Non-pigmented ciliary epithelial cell (primary cell): ENCODE measurements at regions not wholly inside any gene's neighbourhood (a gene's known extent, or its start where the extent isn't known, plus 50 kb on each side); places are given as distances from the start of the nearest gene placed in this dataset.
"Not testable (repeated sequence)": the region's sequence is repeated elsewhere in the genome, so short reads cannot be mapped to it uniquely, and the experiment has no call there.

Experiments
- DNase-seq: peaks from one replicate; pipeline ENCODE4 v3.0.0-alpha.2; 2010; ENCODE audit warnings: low read depth

DNA sequence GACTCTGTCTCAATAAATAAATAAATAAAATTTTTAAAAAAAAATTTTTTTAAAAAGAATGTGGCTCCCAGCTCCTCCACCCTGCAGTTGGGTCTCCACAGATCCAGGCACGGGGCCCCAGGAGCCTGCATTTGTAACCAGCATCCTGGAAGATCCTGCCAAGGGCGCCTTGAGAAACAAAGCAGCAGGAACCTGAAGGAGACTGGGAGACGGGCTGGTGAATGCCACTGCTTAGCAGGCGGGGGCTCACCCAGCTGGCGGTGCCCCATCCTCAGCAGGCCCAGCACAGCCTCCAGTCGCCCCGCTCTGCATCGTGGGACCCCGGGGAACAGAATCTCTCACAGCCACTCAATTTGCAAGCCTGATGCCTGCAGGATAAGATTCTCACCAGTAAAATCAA, 187.5 kb upstream of the SALL3 start:
- DNase-seq, result no peak

DNA sequence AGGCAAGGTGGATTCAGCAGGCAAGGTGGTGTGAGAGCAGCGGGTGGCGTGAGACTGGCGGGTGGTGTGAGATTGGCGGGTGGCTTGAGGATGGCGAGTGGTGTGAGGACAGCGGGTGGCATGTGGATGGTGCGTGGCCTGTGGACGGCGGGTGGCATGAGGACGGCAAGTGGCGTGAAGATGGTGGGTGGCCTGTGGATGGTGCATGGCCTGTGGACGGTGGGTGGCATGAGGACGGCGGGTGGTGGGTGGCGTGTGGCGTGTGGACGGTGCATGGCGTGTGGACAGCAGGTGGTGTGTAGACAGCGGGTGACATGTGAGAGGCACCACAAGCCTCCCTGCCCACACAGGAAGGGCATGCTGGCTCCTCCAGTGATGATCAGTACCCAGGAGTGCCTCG, 186.9 kb upstream of the SALL3 start:
- no peak for DNase-seq

DNA sequence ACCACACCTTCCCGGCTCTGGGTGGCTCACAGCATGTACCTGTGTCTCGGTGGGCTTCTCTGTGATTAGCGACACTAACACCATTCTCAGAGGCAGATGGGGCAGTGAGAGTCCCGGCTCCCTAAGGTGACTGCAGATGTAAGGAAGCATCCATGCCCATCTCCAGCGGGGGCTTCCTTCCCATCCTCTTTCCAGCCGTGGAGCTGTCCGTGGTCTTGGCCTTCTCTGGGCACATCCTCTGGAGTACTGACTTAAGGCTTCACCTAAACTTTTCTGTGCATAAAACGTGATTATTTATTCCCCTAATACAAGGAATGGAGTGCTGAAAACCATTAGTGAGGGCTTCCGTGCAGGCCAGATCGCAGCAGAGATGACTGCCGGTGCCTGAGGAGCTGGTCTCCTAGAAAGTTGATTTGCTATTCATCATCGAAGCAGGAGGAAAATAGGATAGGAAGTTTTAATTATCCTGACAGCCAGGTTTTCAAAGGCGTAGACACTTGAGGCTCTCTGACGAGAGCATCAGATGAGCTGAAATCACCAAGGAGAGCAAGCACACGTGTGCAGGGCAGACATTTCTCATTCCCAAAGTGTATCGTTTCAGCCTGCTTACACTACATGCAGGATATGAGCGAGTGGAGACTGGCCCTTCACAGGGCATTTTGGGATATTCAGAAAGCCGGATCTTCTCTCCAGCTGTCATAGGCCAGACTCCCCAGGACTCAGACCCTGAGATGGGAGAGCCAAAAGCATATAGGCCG, 186.1 kb upstream of the SALL3 start:
- no peak for DNase-seq

DNA sequence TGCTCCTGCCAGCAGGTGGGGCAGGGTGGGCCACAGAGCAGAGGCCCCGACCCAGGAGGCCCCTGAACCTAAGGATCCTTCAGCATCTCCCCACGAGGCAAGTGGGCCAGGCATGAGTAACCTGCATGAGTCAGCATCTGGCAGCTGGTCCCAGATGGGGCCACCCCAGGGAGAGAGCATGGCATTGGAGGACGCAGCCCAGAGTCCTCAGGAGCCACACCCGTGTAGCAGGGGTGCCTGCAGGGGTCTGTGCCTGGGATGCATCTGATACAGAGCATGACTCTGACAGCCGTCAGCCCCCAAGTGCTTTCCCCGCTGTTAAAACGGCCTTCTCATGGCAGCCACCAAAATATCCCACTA, 185.6 kb upstream of the SALL3 start:
- DNase-seq, result no peak

DNA sequence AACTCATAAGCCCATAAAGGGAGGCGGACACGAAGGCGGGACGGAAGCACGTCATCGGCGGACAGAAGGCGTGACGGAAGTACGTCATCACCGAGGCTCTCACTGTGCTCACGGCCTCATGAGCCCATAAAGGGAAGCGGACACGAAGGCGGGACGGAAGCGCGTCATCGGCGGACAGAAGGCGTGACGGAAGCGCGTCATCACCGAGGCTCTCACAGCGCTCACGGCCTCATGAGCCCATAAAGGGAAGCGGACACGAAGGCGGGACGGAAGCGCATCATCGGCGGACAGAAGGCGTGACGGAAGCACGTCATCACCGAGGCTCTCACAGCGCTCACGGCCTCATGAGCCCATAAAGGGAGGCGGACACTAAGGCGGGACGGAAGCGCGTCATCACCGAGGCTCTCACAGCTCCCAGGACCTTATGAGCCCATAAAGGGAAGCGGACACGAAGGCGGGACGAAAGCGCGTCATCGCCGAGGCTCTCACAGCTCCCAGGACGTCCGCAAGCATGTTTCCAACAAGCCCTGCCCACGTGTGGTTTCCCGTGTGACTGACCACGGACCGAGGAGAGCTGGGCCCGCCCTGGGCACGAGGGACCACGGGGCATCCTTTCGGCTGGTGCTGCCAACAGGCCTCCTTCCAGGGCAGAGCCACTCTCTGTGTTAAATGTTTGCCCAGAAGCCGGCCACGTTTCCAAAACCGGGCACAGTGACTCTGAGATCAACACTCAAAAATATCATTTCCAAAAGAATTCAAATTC, 182.7 kb upstream of the SALL3 start:
- DNase-seq, result no peak

DNA sequence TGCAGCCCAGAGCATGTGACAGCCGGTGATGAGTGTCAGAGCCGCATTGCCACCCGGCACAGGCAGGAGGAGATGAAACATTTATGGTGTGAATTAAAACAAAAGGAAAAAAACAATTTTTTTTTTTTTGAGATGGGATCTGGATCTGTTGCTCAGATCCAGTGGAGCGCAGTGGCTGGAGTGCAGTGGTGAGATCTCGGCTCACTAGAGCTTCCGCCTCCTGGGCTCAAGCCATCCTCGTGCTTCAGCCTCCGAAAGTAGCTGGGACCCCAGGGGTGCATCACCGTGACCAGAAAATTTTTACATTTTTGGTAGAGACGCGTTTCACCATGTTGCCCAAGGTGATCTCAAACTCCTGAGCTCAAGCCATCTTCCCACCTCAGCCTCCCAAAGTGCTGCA, 182.1 kb upstream of the SALL3 start:
- DNase-seq, result no peak

DNA sequence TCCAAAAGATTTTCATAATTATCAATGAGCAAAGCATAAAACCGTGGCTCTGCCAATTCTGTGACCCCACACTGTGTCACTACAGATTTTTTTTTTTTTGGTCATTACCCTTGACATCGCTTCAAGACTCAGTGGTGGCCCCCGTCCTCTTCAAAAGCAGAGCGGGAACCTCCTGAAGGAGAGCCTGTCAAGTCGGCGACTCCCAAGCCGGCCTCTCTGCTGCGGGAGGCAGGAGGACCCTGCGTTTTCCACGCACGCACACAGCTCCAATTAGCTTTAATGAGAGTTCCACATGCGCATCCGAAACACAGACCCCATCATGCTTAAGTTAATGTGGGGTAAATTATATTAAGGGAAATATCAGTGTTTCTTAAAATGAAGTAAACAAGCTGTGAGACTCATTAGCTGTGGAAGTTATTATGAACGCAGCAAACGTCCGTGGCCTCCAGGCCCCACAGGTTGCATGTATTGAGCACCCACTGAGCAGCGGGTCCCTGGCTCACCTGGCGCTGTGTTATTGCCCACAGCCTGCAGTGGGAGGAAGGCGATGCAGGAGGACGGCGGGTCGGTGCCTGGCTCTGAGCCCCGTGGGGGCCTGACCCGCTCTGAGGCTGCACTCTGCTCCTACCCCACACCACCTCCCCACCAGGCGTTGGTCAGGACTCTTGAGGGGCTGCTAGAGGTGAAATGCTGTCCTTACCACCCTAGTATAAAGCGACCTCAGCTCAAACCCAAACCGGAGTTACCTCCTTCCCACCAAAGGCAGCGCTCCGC, 181.0 kb upstream of the SALL3 start:
- no peak for DNase-seq

DNA sequence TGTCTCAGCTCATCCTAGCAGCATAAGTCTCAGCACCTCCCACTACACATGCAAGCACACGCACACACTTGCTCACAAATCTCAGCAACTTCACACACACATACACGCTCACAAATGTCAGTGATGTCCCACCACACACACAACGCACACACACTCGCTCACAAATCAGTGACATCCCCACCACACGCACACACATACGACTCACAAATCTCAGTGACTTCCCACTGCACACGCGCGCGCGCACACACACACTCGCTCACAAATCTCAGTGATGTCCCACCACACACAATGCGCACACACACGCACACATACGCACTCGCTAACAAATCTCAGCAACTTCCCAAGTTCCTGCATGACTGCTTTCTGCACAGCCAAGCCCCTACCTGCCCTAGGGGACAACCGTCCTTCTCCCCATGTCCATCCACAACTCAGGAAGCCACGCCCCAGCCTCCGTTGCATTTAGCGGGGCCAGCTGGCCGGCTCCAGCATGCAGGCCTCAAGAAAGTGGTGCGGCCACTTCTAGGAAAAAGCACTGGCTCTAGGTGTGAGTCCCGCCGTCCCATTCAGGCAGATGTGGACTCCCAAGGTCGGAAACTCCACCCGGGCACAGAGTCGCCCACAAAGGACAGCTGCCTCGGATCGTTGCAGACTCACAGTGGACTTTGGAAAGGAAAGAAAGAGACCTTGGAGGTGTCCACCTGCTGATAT, 180.1 kb upstream of the SALL3 start:
- no peak for DNase-seq

DNA sequence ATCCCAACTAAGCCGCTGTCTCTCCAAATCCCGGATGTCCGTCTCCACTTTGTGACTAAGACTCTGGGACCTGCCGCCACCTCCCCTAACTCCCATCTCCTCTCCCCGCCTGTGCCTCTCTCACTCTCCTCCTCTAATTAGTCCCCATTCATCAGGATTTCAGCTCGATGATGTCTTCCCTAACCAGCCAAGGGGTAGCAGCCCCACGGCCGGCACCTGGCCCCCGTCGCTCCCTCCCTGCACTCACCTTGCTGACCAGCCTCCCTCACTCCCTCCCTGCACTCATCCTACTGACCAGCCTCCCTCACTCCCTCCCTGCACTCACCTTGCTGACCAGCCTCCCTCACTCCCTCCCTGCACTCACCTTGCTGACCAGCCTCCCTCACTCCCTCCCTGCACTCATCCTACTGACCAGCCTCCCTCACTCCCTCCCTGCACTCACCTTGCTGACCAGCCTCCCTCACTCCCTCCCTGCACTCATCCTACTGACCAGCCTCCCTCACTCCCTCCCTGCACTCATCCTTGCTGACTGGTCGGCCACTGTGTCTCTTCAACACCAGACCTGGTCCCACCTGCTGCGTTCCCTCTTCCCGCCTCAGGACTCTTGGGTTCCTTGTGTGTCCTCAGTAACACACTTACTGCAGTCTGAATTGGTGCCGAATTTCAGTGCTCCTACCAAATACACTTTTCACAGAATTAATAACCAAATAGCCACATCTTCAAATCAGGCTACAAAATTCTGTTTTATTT, 179.3 kb upstream of the SALL3 start:
- not testable (repeated sequence) for DNase-seq

DNA sequence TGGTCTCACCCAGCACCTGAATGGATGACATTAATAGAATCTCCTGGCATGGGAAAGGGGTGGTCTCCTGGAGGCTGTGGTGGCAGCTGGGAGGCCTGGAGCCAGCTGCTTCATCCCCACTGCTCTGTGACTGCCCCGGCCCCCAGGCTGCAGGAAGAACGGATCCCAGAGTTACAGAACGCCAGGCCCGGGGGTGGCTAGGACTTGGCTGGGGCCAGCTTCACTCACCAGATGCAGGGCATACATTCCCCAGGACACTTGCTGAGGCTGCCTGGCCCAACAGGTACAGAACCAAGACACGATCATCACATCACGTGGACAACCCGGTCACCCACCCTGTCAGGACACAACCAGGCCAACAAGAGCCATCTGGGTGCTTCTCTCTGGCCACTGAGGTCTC, 178.6 kb upstream of the SALL3 start:
- DNase-seq, result no peak

DNA sequence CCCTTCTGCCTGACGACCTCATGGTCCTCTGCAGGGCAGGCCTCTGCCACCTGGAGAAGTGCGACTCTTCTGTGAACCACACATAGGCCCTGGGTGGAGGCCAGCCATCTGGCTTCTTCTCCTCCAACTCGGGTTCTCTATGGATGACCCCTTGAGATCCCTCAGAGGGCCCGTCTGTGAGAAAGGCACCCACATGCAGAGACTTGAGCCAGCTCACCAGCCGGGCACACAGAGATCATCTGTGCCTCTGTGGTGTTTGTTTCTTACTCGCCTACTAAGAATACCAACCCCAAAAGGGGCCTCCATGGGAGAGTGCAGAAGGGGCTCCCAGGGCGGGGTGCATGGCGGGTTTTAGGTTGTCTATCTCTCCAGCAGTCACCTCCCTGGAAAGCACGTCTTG, 176.5 kb upstream of the SALL3 start:
- no peak for DNase-seq

DNA sequence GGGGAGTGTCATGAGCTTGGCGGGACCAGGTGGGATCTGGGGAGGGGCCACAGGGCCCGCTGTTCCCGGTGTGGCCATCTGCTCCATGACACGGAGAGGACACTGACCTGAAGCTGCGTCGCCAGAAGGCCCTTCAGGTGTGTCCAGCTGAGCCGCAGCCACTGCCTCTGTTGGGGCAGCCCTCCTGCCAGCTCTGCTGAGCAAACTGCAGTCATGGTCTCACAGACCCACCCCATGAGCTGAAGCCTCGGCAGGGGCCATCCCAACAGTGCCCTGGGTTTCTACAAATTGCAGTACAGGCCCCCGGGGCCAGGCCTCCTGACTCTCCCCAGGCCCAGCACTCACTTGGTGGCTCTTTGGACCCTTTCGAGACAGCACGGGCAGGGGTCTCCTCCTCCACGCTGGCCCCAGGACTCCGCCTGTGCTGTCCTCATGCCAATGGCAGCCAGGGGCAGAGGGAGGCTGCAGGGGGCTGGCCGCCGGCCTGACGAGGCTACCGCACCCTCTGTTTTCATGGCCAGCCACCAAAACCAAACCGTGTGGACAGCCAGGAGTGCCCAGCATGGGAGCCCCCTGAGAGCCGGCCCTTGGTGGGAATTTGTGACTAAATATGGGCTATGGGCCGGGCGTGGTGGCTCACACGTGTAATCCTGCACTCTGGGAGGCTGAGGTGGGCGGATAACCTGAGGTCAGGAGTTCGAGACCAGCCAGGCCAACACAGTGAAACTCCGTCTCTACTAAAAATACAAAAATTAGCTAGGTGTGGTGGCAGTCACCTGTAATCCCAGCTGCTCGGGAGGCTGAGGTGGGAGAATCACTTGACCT, 175.2 kb upstream of the SALL3 start:
- DNase-seq, result no peak

DNA sequence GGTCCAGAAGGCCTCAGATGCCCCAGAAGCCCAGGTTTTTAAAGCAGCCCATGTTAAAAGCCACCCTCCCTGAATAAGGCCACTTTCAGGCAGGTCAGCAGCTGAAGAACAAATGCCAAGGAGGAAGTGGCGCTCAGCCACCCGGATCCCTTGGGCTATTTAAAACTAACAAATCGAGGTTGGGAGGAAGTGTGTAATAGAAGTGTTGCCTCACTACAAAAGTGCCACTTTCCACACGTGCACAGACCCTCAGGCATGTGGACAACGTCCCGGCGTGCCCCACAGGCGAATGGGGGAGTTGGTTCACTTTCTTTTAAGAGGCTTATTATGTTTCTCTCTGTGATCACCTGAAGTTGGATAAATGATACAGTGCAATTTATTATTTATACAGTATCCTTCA, 173.8 kb upstream of the SALL3 start:
- no peak for DNase-seq

DNA sequence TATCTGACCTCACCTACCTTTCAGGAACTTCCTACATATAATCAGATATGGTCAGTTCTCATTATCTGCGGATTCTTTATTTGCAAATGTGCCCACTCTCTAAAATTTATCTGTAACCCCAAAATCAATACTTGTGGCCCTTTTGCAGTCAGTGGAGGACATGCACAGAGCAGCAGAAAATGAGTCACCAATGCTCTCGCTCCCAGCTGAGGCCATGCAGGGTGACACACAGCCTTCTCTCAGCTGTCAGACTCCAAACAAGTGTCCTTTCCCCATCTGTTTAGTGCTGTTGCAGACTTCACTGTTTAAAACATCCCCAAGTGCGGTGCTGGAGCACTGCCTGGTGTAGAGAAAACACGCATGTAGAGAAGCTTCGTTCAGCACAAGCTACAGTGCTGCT, 171.9 kb upstream of the SALL3 start:
- no peak for DNase-seq

DNA sequence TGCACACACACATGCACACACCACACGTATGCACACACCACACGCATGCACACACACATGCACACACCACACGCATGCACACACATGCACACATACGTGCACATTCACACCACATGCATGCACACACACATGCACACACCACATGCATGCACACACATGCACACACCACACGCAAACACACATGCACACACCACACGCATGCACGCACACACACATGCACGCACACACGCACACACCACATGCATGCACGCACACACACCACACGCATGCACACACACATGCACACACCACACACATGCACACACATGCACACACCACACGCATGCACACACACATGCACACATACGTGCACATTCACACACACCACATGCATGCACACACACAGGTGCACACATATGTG, 169.8 kb upstream of the SALL3 start:
- no peak for DNase-seq

DNA sequence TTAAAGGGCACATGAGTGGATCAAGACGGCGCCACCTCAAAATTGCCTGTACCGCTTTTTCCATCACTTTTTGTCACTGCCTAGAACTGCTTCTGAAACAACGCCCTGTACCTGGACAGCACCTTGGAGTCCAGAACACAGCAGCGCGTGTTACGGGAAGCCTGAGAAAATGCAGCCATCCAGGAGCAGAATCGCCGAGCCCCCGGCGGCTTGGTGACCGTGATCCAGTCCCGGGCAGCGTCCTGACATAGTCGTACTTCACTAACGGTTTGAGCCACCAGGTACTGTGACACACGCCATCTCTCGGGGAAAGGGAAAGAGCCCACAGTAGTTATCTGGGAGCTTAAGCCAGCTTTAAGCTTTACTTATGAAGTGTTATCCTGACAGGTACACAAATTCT, 168.9 kb upstream of the SALL3 start:
- no peak for DNase-seq

DNA sequence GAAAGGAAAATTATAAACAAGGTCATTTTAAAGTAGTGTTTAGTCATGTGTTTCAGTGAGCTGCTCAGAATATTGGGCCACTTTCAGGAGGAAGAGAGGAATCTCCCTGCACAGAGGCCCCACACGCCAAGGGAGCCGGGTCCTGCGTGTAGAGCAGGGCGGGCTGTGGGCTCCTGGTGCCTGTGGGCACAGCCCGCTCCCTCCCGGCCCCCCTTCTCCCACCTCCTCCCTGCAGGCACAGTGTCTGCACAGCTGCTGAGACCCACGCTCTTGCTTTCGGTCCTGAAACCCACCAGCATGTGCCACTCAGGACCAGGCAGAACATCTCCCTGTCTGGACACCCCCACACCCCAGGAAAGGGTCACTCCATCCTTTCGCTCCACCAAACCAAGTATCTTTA, 167.6 kb upstream of the SALL3 start:
- no peak for DNase-seq

DNA sequence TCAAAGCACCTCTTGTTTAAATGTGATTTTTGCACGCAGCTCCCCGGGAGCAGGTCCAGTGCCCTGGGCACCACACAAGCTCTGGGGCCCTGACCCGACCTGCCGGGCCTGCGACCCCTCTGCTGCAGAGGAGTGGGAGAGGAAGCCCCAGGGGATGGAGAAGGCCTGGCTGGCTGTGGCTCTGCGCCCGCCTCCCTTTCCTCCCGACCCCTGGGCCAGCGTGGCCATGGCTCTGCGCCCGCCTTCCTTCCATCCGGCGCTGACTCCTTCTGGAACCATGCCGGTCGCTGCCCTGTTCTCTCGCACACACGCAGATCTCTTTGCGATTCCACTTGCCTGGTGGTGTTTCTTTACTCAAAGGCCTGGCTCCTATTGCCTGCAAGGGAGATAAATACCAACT, 166.5 kb upstream of the SALL3 start:
- DNase-seq, result no peak

DNA sequence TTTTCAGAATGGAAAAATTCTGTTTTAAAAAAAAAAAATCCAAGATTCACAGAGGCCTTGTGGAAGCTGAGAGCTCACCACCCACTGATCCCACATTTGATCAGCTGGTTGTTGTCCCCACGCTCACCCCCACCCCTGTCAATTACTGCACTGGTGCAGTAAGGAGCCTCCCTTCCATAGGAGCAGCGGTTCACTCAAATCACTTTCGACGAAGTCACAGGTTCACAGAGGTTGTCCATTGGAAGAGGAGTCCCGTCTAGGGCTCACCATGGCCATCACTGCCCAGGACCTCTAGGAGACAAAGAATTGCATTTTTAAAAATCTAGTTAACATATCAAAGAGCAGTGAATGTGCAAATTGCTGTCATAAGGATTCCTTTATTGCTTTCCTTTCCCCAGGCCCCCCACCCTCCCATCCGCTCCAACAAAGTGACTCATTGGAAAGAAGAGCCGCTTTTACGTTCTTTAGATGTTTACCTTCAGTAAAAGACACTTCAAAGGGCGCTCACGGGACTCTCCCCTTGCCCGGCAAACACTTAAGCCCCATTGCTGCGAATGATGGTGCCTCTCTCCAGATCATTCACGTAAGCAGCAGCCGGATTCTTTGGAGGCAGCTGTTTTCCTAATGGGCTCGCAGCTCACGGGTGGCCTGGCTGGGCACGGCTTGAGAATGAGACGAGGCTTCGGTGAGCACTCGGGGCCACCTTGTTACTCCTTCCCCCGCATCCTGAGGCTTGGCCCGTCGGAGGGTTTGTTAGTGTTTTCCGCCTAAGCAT, 165.5 kb upstream of the SALL3 start:
- DNase-seq, result no peak

DNA sequence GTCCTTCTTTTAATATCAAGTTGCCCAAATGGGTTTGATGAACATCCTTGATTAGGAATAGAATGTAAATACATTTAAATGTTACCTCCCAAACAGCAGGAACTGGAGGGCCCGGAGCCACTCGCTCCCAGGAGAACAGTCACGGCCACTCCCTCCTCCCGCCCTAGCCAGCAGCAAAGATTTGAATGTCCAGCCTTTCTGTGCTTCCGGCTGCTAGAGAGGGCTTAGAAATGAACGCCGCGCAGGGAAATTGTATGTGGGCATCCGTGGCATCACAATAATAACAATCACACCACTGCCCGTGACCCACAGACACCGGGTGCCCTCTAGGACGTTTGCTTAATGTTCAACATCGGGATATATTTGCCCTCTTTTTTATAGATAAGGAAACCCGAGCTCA, 164.9 kb upstream of the SALL3 start:
- no peak for DNase-seq
